ENCODE measurements at regions not wholly inside any gene's neighbourhood (a gene's known extent, or its start where the extent isn't known, plus 50 kb on each side); places are given as distances from the start of the nearest gene placed in this dataset.

DNA sequence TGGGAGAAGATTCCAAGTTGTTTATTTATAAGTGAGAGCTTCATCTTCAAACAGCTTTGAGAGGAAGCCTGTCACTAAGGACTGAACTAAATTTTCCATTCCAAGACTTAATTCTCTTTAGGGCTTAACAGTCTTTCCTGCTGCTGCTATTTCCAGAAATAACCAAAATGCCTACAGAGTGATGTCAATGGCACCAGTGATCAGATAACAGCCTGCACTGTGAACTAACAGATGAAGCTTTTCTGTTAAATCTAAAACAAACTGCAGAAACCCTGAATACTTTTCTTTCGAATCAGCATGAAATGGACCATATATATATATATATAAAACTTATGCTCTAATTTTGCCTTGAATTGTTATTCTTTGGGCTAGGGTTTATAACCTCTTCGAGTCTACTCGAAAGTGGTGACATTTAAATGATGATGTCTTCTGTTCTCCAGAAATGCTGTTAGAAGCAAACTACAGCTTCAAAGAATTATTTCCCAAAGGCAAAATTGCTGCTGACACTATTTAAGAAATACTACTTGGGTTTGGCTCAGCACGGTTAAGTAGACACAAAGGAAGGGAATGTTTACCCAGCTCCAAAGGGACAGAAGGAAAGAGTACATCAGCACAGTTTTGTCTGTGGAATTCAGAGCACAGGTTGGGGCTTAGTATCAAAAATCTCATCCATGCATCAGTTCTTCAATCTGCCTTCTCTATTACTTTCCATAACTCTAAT, 238.5 kb upstream of the LRRN1 start:
- H3K36me3 ChIP-seq (ENCODE audit: control insufficient read depth, insufficient read depth, low read length), result no peaks in the 10 kb centered on the region
- H3K27ac ChIP-seq (ENCODE audit: low read depth, low read length), result no peak overlapping the region
- H3K4me3 ChIP-seq (ENCODE audit: low read depth, low read length), result no peak overlapping the region
- no peaks in the 10 kb centered on the region for H3K27me3 ChIP-seq (ENCODE audit: control insufficient read depth, insufficient read depth, low read length)
- no peak overlapping the region for H3K9ac ChIP-seq (ENCODE audit: low read length)
- H3K4me1 ChIP-seq (ENCODE audit: control insufficient read depth, insufficient read depth, low read length), result no peaks in the 10 kb centered on the region
- no peaks in the 10 kb centered on the region for H3K9me3 ChIP-seq (ENCODE audit: control insufficient read depth, insufficient read depth, low read depth, low read length)

DNA sequence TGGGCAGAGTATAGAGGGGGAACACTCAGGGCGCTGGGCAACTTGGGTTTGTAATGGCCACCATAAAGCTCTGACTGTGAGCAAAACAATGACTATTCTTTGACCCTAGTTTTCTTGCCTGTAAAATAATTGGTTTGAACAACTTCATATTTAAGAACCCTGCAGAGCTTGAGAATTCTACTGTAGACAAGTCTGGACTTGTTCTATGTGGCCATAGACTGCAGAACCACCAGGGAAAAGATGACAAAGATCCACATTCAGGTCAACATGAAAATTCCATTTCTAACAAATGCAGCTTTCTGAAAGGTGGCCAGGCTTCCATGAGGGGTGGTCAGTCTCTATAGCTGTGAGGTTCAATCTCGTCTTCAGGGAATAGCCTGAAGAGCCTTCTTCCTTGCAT, 239.4 kb upstream of the LRRN1 start:
- Histone ChIP-seq H3K27ac (ENCODE audit: low read depth, low read length) (no peak overlapping the region), H3K36me3 (ENCODE audit: control insufficient read depth, insufficient read depth, low read length) (no peaks in the 10 kb centered on the region), H3K27me3 (ENCODE audit: control insufficient read depth, insufficient read depth, low read length) (no peaks in the 10 kb centered on the region), H3K9me3 (ENCODE audit: control insufficient read depth, insufficient read depth, low read depth, low read length) (no peaks in the 10 kb centered on the region), H3K9ac (ENCODE audit: low read length) (no peak overlapping the region), H3K4me3 (ENCODE audit: low read depth, low read length) (no peak overlapping the region), H3K4me1 (ENCODE audit: control insufficient read depth, insufficient read depth, low read length) (no peaks in the 10 kb centered on the region)

DNA sequence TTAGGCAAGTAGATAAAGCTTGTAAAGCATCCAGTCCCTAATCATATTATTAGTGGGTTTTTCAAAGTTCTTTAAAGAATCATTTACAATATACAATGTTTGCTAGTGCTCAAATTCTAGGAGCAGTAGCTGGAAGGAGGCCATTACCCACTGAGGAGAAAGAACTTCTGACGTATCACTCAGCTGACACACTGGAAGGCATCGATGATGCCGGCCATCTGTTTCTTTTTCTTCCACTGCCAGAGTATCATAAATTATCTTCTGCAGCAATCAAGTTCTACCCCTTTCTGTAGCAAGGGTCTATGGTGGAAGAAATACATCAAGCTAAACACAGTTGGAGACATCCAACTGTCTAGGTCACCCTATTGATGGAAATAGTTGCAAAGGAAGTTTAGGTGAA, 243.2 kb upstream of the LRRN1 start:
- H3K4me3 ChIP-seq (ENCODE audit: low read depth, low read length), result no peak overlapping the region
- no peaks in the 10 kb centered on the region for H3K27me3 ChIP-seq (ENCODE audit: control insufficient read depth, insufficient read depth, low read length)
- no peaks in the 10 kb centered on the region for H3K9me3 ChIP-seq (ENCODE audit: control insufficient read depth, insufficient read depth, low read depth, low read length)
- H3K36me3 ChIP-seq (ENCODE audit: control insufficient read depth, insufficient read depth, low read length), result no peaks in the 10 kb centered on the region
- H3K9ac ChIP-seq (ENCODE audit: low read length), result no peak overlapping the region
- H3K27ac ChIP-seq (ENCODE audit: low read depth, low read length), result no peak overlapping the region
- H3K4me1 ChIP-seq (ENCODE audit: control insufficient read depth, insufficient read depth, low read length), result no peaks in the 10 kb centered on the region

DNA sequence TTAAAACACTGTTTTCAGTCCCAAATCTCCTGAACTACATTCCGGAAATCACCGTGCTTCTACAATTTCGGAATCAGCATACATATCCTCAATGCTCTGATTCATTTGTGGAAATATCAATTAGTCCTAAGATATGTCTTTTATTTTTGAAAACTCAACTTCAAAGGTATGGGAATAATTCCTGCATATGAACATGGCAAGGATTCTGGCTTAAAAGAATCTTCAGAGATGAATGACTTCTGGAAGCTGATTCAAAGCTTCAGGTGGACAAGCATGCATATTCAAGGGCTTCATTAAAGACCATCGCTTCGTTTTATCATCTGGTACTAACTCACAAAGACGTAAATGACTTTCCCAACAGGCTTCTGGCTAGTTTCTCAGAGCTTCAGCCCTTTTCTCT, 246.0 kb upstream of the LRRN1 start:
- Histone ChIP-seq H3K27me3 (ENCODE audit: control insufficient read depth, insufficient read depth, low read length) (no peaks in the 10 kb centered on the region), H3K27ac (ENCODE audit: low read depth, low read length) (no peak overlapping the region), H3K9me3 (ENCODE audit: control insufficient read depth, insufficient read depth, low read depth, low read length) (no peaks in the 10 kb centered on the region), H3K36me3 (ENCODE audit: control insufficient read depth, insufficient read depth, low read length) (no peaks in the 10 kb centered on the region), H3K4me3 (ENCODE audit: low read depth, low read length) (no peak overlapping the region), H3K9ac (ENCODE audit: low read length) (no peak overlapping the region), H3K4me1 (ENCODE audit: control insufficient read depth, insufficient read depth, low read length) (no peaks in the 10 kb centered on the region)

DNA sequence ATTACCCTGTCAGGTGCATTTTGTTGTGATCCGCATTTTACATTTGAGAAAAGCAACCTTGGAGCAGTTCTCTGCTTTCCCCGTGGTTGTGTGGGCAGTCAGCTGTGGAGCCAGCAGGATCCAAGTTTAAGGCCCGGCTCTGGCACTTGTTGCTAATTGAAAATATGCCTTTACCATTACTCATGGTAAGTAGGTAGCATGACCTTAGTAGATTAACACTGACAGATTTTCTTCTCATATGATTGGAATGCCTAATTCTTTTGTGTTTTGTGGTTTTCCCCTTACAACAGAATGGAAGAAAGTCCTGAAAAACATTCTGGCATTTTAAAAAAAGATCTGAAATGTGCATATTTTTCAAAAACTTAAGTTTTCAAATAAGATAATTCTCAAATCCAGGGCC, 246.5 kb upstream of the LRRN1 start:
- H3K27me3 ChIP-seq (ENCODE audit: control insufficient read depth, insufficient read depth, low read length), result no peaks in the 10 kb centered on the region
- H3K36me3 ChIP-seq (ENCODE audit: control insufficient read depth, insufficient read depth, low read length), result no peaks in the 10 kb centered on the region
- no peaks in the 10 kb centered on the region for H3K9me3 ChIP-seq (ENCODE audit: control insufficient read depth, insufficient read depth, low read depth, low read length)
- H3K27ac ChIP-seq (ENCODE audit: low read depth, low read length), result no peak overlapping the region
- H3K9ac ChIP-seq (ENCODE audit: low read length), result no peak overlapping the region
- no peak overlapping the region for H3K4me3 ChIP-seq (ENCODE audit: low read depth, low read length)
- no peaks in the 10 kb centered on the region for H3K4me1 ChIP-seq (ENCODE audit: control insufficient read depth, insufficient read depth, low read length)

DNA sequence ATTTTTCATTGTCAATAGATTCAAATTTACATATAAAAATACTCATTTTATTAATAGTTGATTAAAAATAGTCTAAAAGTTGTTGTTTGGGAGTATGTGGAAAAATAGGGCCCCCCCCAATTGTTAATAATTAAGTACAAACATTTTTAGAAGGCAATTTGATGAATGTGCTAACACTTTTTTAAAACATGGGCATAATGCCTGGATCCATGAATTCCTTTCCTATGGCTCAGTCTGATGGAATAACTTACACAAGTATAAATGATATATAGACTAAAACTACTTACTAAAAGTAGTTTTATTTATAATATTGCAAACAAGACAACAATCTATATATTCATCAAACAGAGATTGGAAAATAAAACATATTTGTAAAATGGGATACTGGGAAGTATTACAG, 247.2 kb upstream of the LRRN1 start:
- H3K4me1 ChIP-seq (ENCODE audit: control insufficient read depth, insufficient read depth, low read length), result no peaks in the 10 kb centered on the region
- no peaks in the 10 kb centered on the region for H3K9me3 ChIP-seq (ENCODE audit: control insufficient read depth, insufficient read depth, low read depth, low read length)
- H3K27ac ChIP-seq (ENCODE audit: low read depth, low read length), result no peak overlapping the region
- no peaks in the 10 kb centered on the region for H3K36me3 ChIP-seq (ENCODE audit: control insufficient read depth, insufficient read depth, low read length)
- H3K9ac ChIP-seq (ENCODE audit: low read length), result no peak overlapping the region
- H3K4me3 ChIP-seq (ENCODE audit: low read depth, low read length), result no peak overlapping the region
- H3K27me3 ChIP-seq (ENCODE audit: control insufficient read depth, insufficient read depth, low read length), result no peaks in the 10 kb centered on the region

DNA sequence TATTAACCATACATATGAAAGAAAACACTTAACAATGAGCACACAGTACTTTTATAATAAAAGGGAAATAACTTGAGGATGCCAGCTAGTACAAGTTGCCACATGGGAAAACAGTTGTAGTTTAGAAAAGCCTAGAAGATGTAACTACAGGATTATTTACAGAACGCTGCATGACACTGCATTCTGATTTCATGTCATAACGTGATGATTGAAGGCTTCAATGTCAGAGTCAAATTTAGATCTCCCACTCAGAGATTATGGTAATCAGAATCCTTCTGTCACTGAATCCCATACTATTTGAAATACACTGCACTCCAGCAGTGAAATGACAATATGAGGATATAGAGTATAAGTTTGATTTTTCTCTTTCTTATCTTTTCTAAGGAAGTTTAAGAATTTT, 253.9 kb upstream of the LRRN1 start:
- Histone ChIP-seq H3K27ac (ENCODE audit: low read depth, low read length) (no peak overlapping the region), H3K9ac (ENCODE audit: low read length) (no peak overlapping the region)

DNA sequence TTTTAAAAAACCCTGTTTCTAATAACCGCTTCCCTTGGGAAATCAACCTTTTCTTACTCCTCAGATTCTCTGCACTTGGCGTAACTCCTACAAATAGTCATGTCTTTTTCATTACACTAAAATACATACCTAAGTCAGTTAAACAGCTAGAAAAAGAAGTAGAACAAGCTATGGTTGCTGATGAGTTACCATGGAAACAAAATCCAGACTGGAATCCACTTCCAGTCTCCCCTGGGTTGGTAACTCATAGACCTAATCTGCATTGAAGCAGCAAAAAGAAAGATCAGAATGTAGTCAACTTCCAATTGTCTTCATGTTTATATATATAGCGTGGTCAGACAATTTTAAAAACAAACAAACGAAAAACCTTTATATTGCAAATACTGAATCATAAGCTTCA, 260.8 kb upstream of the LRRN1 start:
- Histone ChIP-seq H3K9me3 (ENCODE audit: control insufficient read depth, insufficient read depth, low read depth, low read length) (no peaks in the 10 kb centered on the region), H3K9ac (ENCODE audit: low read length) (no peak overlapping the region), H3K27me3 (ENCODE audit: control insufficient read depth, insufficient read depth, low read length) (no peaks in the 10 kb centered on the region), H3K4me3 (ENCODE audit: low read depth, low read length) (no peak overlapping the region), H3K27ac (ENCODE audit: low read depth, low read length) (no peak overlapping the region), H3K36me3 (ENCODE audit: control insufficient read depth, insufficient read depth, low read length) (no peaks in the 10 kb centered on the region), H3K4me1 (ENCODE audit: control insufficient read depth, insufficient read depth, low read length) (no peaks in the 10 kb centered on the region)

More for the DNA sequence above, 253.9 kb upstream of the LRRN1 start:
- H3K36me3 ChIP-seq (ENCODE audit: control insufficient read depth, insufficient read depth, low read length), result no peaks in the 10 kb centered on the region
- H3K9me3 ChIP-seq (ENCODE audit: control insufficient read depth, insufficient read depth, low read depth, low read length), result no peaks in the 10 kb centered on the region
- no peaks in the 10 kb centered on the region for H3K27me3 ChIP-seq (ENCODE audit: control insufficient read depth, insufficient read depth, low read length)
- H3K4me1 ChIP-seq (ENCODE audit: control insufficient read depth, insufficient read depth, low read length), result no peaks in the 10 kb centered on the region
- H3K4me3 ChIP-seq (ENCODE audit: low read depth, low read length), result no peak overlapping the region

DNA sequence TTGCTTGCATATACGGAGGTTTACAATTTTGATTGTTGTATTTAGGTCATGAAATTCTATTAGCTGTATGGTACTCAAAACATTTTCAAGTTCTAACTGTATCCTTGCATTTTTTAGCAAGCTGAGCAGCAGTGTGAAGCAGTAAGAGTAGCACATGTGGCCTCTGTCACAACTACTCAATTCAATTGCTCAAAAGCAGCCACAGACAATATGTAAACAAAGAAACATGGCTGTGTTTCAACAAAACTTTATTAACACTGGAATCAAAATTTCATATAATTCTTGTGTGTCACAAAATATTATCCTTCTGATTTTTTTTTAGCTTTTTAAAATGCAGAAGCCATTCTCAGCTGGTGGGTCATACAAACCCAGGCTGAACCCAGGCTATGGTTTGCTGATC, 266.7 kb upstream of the LRRN1 start:
- Histone ChIP-seq H3K4me1 (ENCODE audit: control insufficient read depth, insufficient read depth, low read length) (no peaks in the 10 kb centered on the region), H3K27ac (ENCODE audit: low read depth, low read length) (no peak overlapping the region), H3K9ac (ENCODE audit: low read length) (no peak overlapping the region), H3K36me3 (ENCODE audit: control insufficient read depth, insufficient read depth, low read length) (no peaks in the 10 kb centered on the region), H3K9me3 (ENCODE audit: control insufficient read depth, insufficient read depth, low read depth, low read length) (no peaks in the 10 kb centered on the region), H3K27me3 (ENCODE audit: control insufficient read depth, insufficient read depth, low read length) (no peaks in the 10 kb centered on the region), H3K4me3 (ENCODE audit: low read depth, low read length) (no peak overlapping the region)

DNA sequence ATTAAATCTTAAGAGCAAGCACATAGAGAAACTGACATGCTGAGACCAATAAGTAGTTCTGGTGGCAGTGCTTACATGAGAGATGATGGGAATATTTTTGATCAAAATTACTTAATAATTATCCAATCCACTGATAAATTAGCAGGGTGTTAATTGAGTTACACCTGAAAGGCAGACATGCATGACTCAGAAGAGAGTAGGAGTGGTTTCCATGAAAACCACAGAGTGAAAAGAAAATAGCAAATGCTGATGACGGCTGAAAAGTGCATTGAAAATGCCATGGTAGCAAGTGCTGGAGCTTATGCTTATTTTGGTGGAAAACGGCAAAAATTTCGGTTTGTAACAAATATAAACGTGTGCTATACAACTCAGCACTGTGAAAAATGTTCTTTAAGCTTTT, 267.8 kb upstream of the LRRN1 start:
- Histone ChIP-seq H3K36me3 (ENCODE audit: control insufficient read depth, insufficient read depth, low read length) (no peaks in the 10 kb centered on the region), H3K4me1 (ENCODE audit: control insufficient read depth, insufficient read depth, low read length) (no peaks in the 10 kb centered on the region), H3K9ac (ENCODE audit: low read length) (no peak overlapping the region), H3K27me3 (ENCODE audit: control insufficient read depth, insufficient read depth, low read length) (no peaks in the 10 kb centered on the region), H3K9me3 (ENCODE audit: control insufficient read depth, insufficient read depth, low read depth, low read length) (no peaks in the 10 kb centered on the region), H3K27ac (ENCODE audit: low read depth, low read length) (no peak overlapping the region), H3K4me3 (ENCODE audit: low read depth, low read length) (no peak overlapping the region)

DNA sequence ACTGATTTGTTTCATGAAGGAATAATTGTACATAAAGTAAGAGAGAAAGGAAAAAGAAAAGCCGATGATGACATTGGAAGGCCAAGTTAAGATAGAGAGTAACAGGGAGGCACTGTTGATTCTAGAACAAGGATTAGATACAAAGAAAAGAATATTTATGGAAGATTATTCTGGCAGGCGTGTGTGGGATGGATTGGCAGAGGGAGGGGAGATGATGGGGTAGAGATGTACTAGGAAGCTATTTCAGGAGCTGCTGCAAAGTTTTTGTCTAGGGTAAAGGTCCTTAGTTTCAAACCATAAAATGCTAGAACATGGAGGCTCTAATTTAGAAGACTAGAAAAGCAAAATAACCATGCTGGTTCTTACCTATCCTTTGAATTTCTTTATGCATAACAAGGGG, 280.0 kb upstream of the LRRN1 start:
- Histone ChIP-seq H3K4me3 (ENCODE audit: low read depth, low read length) (no peak overlapping the region), H3K9me3 (ENCODE audit: control insufficient read depth, insufficient read depth, low read depth, low read length) (no peaks in the 10 kb centered on the region), H3K36me3 (ENCODE audit: control insufficient read depth, insufficient read depth, low read length) (no peaks in the 10 kb centered on the region), H3K9ac (ENCODE audit: low read length) (no peak overlapping the region), H3K27me3 (ENCODE audit: control insufficient read depth, insufficient read depth, low read length) (no peaks in the 10 kb centered on the region), H3K4me1 (ENCODE audit: control insufficient read depth, insufficient read depth, low read length) (no peaks in the 10 kb centered on the region), H3K27ac (ENCODE audit: low read depth, low read length) (no peak overlapping the region)

DNA sequence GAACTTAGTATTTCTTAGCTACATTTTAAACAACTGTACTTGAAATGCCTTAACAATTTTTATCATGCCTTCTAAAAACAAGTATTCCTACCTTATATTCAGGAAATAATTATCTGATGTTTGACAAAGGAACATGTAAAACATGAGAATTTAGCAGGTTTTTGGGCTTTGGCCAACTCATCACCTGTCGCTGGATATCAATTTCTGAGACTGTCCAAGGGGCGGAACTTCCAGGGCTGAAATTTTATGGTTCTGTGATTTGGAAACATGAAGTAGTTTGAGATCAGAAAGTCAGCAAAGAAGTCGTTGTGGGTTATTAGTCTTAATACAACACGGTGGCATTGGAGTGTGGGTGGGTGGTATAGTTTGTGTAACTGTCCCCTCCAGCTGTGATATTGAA, 282.2 kb upstream of the LRRN1 start:
- no peaks in the 10 kb centered on the region for H3K9me3 ChIP-seq (ENCODE audit: control insufficient read depth, insufficient read depth, low read depth, low read length)
- H3K27me3 ChIP-seq (ENCODE audit: control insufficient read depth, insufficient read depth, low read length), result no peaks in the 10 kb centered on the region
- H3K4me3 ChIP-seq (ENCODE audit: low read depth, low read length), result no peak overlapping the region
- H3K4me1 ChIP-seq (ENCODE audit: control insufficient read depth, insufficient read depth, low read length), result no peaks in the 10 kb centered on the region
- no peak overlapping the region for H3K9ac ChIP-seq (ENCODE audit: low read length)
- H3K27ac ChIP-seq (ENCODE audit: low read depth, low read length), result no peak overlapping the region
- H3K36me3 ChIP-seq (ENCODE audit: control insufficient read depth, insufficient read depth, low read length), result no peaks in the 10 kb centered on the region
